ENCODE measurements at regions not wholly inside any gene's neighbourhood (a gene's known extent, or its start where the extent isn't known, plus 50 kb on each side); places are given as distances from the start of the nearest gene placed in this dataset.
"Not testable (repeated sequence)": the region's sequence is repeated elsewhere in the genome, so short reads cannot be mapped to it uniquely, and the experiment has no call there.

GRCh38 chr1:213751064-213751397, 236.7 kb upstream of the PROX1 start:
- no peak for DNase-seq (ENCODE audit: low read depth)
- in situ Hi-C loops (cut with HindIII; ENCODE audit: low pct_unique_long_range_greater_than_20kb, low sequenced_read_pairs): no loop called here

DNA sequence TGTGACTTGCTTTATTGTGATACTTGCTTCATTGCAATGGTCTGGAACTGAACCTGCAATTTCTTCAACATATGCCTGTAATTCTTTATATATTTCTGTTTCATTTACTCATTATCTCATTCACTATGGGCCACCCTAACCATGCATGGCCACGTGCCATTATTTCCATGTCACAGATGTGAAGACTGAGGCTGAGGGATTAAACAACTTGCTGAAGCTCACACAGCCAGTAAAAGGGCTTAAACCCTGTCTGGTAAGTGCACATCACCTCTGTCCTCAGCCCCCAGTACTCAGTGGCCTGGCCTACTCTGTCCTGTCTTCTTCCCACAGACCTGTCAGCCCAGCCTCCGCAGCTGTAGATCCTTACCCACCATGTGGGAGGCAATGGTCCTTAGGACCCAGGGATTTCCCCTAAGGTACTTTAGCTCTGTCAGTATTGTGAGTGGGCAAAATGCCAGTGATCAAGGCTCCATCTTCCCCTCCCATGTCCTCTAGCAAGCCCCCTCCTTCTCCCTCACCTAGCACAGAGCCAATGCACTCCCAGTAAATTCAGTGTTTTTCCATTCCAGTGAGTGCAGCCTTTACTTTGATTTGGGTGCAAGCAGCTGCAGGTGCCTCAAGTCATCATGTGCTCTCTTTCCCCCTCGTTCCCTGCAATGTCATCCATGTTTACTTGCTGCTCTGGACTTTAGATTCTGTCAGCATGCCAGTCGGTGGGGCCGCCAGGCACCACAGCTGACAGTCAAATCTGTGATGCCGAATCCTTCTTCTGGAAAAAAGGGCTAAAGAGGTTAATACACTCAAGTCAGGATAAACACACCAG, 228.2 kb upstream of the PROX1 start:
- DNase-seq (ENCODE audit: low read depth): no peak
- in situ Hi-C loops (cut with HindIII; ENCODE audit: low pct_unique_long_range_greater_than_20kb, low sequenced_read_pairs): no loop called here

DNA sequence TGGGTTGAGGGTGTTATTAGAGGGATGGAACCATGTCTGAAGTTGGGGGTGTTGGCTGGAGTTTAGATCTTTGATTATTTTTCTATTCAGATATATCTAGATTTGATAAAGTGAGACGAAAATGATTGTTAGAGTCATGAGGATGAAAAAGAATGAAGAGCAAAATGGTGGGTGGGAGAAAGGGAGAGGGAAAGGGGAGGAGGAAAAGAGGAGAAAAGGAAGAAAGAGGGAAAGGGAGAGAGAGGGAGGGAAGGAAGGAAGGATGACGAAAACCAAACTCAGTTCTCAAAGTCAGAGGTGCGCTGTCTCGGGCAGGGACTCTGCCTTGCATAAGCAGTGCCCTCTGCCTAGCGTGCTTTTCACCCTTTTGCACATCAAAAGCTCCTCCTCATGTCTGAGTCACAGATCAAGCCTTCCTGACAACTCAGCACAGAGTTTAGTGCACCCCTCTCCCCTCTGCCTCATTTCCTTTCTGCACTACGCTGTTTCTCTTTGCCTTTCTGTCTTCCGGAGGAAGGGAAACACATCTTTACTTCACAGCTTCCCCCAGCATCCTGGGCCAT, 225.8 kb upstream of the PROX1 start:
- DNase-seq (ENCODE audit: low read depth): no peak
- in situ Hi-C loops (cut with HindIII; ENCODE audit: low pct_unique_long_range_greater_than_20kb, low sequenced_read_pairs): no loop called here

- DNase-seq (ENCODE audit: low read depth): no peak
- in situ Hi-C loops (cut with HindIII; ENCODE audit: low pct_unique_long_range_greater_than_20kb, low sequenced_read_pairs): no loop called here
These were observed 220.1 kb upstream of the PROX1 start for GRCh38 chr1:213767683-213768082.

DNA sequence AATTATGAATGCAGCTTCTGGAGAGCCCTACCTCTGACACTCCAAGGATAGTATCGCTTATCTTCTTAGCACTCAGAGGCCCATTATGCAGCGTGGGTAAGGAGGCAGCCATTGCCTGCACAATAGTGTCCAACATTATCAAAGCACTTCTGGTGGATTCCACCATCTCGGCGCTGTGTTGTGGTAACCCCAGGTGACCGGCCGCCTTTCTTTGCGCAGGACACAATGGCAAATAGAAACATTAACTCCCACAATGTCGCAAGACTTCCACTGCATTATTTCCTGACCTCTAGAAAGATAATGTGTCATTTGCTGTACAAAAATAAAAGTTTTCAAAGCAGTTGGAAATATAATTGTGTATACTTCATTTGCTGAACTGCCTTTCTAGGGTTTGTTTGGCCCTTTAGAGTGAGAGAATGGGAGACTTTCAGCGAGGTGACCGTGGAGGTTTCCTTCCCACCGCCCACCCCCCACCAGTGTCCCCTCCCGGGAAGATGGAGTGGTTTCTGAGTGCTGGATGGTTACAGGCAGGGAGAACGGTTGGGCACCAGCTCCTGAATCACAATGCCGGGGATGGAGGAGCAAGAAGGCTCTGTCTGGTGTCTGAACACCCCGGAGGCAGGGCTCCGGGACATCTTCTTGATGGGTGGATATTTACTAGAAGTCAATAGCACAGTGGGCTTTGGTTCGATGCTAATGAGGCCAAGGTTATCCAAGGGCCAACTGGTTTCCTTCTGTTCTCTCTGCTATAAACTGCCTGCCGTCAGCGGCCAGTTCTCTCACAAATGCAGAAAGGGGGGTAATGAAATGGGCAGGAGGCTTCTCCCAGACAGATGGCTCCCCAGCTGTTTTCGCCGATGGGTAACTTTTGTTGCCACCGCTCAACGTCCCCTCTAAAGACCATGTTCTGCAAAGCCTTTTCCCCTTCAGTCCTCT, 215.4 kb upstream of the PROX1 start:
- no peak for DNase-seq (ENCODE audit: low read depth)
- in situ Hi-C loops (cut with HindIII; ENCODE audit: low pct_unique_long_range_greater_than_20kb, low sequenced_read_pairs): no loop called here

- DNase-seq (ENCODE audit: low read depth): no peak
These were observed 213.8 kb upstream of the PROX1 start for GRCh38 chr1:213773975-213774374.

DNA sequence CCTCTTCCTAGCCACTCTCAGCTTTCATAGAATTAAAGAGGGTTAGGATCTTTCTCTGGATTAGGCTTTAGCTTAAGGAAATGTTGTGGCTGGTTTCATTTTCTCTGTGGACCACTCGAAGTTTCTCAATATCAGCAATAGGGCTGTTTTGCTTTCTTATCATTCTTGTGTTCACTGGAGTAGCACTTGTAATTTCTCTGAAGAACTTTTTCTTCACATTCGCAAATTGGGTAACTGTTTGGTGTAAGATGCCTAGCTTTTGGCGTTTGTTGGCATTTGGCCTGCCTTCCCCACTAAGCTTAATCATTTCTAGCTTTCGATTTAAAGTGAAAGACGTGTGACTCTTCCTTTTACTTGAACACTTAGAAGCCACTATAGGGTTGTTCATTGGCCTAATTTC, 210.8 kb upstream of the PROX1 start:
- DNase-seq (ENCODE audit: low read depth): no peak
- in situ Hi-C loops (cut with HindIII; ENCODE audit: low pct_unique_long_range_greater_than_20kb, low sequenced_read_pairs): no loop called here

More at GRCh38 chr1:213773975-213774374, 213.8 kb upstream of the PROX1 start:
- in situ Hi-C loops (cut with HindIII; ENCODE audit: low pct_unique_long_range_greater_than_20kb, low sequenced_read_pairs): no loop called here

GRCh38 chr1:213779228-213779627, 208.5 kb upstream of the PROX1 start:
- in situ Hi-C loops (cut with HindIII; ENCODE audit: low pct_unique_long_range_greater_than_20kb, low sequenced_read_pairs): no loop called here
- peak; percentile 8 for DNase-seq (ENCODE audit: low read depth)

GRCh38 chr1:213782941-213783672, 204.7 kb upstream of the PROX1 start:
- in situ Hi-C loops (cut with HindIII; ENCODE audit: low pct_unique_long_range_greater_than_20kb, low sequenced_read_pairs): no loop called here
- DNase-seq (ENCODE audit: low read depth): no peak

DNA sequence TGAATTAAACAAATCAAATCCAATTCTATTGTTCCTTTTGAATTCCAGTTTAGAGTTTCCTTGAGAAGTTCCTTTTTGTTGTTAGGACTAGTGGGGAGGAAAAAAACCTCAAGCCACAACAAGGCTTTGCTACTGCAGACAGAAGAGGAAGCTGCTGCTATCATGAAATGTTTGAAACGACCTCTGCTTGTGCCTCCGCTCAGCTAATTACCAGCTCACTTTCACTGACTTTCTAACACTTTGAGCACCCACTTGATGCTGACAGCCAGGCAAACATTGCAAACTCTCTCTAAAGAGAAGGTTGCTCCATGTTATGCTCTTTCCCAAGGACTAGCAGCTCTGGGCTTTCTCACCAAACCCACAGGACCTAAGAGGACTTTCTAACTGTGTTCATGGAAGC, 203.9 kb upstream of the PROX1 start:
- in situ Hi-C loops (cut with HindIII; ENCODE audit: low pct_unique_long_range_greater_than_20kb, low sequenced_read_pairs): no loop called here
- no peak for DNase-seq (ENCODE audit: low read depth)

- in situ Hi-C loops (cut with HindIII; ENCODE audit: low pct_unique_long_range_greater_than_20kb, low sequenced_read_pairs): no loop called here
- DNase-seq (ENCODE audit: low read depth): no peak
These were observed 201.1 kb upstream of the PROX1 start for GRCh38 chr1:213786683-213787082.

GRCh38 chr1:213790565-213790964, 197.2 kb upstream of the PROX1 start:
- in situ Hi-C loops (cut with HindIII; ENCODE audit: low pct_unique_long_range_greater_than_20kb, low sequenced_read_pairs): no loop called here
- peak; percentile 75 for DNase-seq (ENCODE audit: low read depth)

GRCh38 chr1:213793482-213794067, 194.2 kb upstream of the PROX1 start:
- no peak for DNase-seq (ENCODE audit: low read depth)
- in situ Hi-C loops (cut with HindIII; ENCODE audit: low pct_unique_long_range_greater_than_20kb, low sequenced_read_pairs): no loop called here

DNA sequence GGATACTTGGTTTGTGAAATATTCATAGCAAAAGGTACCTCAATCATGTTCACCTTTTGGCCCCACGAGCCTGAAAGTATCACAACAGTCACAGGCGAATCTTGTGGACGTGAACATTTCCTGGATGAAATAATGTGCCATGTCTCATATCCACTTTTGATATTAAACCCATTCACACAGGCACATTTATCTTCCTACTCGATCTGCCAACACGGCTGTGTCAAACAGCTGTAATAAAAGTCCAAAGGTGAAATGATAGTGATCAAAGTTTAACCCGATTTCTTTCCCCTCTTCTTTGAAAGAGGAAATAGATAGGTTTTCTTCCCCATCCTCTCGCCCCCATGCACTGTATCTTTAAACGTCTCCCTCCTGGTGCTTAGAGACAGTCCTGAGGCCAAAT, 191.2 kb upstream of the PROX1 start:
- in situ Hi-C loops (cut with HindIII; ENCODE audit: low pct_unique_long_range_greater_than_20kb, low sequenced_read_pairs): no loop called here

DNA sequence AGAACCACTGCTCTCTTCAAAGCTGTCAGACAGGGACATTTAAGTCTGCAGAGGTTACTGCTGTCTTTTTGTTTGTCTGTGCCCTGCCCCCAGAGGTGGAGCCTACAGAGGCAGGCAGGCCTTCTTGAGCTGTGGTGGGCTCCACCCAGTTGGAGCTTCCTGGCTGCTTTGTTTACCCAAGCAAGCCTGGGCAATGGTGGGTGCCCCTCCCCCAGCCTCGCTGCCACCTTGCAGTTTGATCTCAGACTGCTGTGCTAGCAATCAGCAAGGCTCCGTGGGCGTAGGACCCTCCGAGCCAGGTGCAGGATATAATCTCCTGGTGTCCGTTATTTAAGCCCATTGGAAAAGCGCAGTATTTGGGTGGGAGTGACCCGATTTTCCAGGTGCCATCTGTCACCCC, 179.5 kb upstream of the PROX1 start:
- in situ Hi-C loops (cut with HindIII; ENCODE audit: low pct_unique_long_range_greater_than_20kb, low sequenced_read_pairs); DNase-seq (ENCODE audit: low read depth): not testable (repeated sequence)

More for the DNA sequence above, 191.2 kb upstream of the PROX1 start:
- no peak for DNase-seq (ENCODE audit: low read depth)

DNA sequence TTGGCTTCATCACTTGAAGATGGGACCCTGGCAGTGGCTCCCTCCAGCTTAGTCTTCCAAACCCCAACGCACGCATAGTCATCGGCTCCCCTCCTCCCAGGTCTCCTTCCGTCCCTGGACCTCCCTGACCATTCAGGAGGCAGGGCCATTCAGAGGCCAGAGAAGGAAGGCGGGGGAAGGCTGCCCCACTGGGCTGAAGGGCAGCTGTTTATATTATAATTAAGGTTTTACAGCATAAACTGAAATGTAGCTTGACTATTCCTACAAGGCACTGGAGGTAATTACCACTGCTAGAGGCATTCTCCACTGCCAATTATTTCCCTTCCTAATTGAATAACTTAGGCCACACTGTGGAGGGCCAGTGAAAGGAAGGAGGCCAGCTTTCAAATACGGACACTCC, 170.6 kb upstream of the PROX1 start:
- no peak for DNase-seq (ENCODE audit: low read depth)
- in situ Hi-C loops (cut with HindIII; ENCODE audit: low pct_unique_long_range_greater_than_20kb, low sequenced_read_pairs): no loop called here

DNA sequence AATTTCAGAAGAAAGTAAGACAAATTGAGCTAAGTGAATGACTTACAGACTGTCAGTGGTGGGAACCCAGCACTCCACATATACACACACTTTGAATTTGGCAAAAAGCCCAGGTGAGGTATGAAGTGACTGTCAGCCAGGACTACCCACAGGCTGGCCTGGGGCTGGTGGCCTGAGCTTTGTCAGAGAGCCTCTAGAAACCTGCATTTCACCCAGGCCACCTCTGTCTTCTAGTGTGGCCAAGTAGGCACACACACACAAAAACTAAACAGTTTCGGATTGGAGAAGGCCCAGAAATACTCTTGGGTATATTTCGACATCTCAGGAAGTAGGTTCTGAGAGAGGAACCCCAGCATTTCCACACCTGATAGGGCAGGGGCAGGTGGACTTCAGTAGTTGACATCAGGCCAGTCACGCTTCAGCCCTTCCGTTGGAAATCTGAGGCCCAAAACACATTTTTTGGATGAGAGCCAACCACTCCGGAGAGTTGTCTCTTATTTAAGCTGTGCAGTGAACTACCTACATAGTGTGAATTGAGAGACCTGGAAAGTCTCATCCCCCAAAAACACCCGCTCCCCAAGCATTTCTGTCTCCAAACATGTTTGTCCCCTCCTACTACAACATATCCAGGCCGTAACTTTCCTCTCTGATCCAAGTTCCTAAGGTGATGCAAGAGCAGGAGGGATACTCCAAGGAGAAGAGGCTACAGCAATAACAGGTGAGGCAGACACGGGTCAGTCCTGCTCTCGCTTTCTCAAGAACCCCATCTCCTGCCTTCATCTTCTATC, 167.2 kb upstream of the PROX1 start:
- in situ Hi-C loops (cut with HindIII; ENCODE audit: low pct_unique_long_range_greater_than_20kb, low sequenced_read_pairs): no loop called here
- no peak for DNase-seq (ENCODE audit: low read depth)

Measured in Caki2 (cell line).